ENCODE measurements at regions not wholly inside any gene's neighbourhood (a gene's known extent, or its start where the extent isn't known, plus 50 kb on each side); places are given as distances from the start of the nearest gene placed in this dataset.
"Not testable (repeated sequence)": the region's sequence is repeated elsewhere in the genome, so short reads cannot be mapped to it uniquely, and the experiment has no call there.

DNA sequence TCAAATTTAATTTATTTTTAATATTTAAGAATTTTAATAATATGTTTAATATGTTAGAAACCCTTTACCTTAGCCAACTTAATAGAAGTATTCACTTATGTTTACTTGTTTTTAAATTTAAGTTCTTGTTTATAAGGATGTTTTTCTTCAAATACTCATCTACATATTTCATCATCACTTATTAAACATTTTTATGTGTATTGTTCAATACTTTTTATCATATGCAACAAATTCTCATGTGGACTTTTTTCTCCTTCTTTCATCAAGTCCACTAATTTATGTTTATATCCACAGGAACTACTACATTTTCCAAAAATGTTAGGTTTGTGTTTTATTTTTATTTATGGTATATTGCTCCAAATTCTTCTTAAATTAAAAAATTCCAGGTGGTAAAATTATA lies 2113.1 kb upstream of the RAG2 start:
- Histone ChIP-seq H3K4me3 (ENCODE audit: low read depth, low read length) (no peak overlapping the region), H3K27ac (no peak overlapping the region), H3K36me3 (no peaks in the 10 kb centered on the region), H3K27me3 (ENCODE audit: insufficient read depth, low read depth, severe bottlenecking) (no peaks in the 10 kb centered on the region), H3K9me3 (ENCODE audit: severe bottlenecking) (no peaks in the 10 kb centered on the region)
- no peak for DNase-seq
- TF ChIP-seq, protein P1, sequence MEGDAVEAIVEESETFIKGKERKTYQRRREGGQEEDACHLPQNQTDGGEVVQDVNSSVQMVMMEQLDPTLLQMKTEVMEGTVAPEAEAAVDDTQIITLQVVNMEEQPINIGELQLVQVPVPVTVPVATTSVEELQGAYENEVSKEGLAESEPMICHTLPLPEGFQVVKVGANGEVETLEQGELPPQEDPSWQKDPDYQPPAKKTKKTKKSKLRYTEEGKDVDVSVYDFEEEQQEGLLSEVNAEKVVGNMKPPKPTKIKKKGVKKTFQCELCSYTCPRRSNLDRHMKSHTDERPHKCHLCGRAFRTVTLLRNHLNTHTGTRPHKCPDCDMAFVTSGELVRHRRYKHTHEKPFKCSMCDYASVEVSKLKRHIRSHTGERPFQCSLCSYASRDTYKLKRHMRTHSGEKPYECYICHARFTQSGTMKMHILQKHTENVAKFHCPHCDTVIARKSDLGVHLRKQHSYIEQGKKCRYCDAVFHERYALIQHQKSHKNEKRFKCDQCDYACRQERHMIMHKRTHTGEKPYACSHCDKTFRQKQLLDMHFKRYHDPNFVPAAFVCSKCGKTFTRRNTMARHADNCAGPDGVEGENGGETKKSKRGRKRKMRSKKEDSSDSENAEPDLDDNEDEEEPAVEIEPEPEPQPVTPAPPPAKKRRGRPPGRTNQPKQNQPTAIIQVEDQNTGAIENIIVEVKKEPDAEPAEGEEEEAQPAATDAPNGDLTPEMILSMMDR (IDR thresholded peaks at IDR 0.05; ENCODE audit: low read depth, low read length), result no peak

DNA sequence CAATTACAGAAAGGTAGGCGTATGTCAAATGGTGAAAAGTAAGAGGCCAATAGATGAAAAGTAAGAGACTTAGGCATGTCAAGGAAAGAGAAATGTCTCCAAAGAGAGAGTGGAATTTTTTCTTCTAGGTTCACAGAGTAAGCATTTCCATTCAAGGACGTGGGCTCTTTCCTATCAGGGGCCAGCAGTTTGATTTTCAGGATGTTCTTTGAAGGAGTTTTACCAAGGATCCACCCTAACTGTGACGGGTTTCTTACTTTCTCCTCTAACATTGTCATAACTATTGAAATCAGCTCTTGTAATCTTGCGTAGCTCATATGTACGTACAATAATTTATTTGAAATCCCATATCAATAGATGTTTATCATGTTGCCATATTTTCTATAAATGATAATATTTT lies 2112.2 kb upstream of the RAG2 start:
- H3K4me3 ChIP-seq (ENCODE audit: low read depth, low read length), result no peak overlapping the region
- no peak for DNase-seq
- H3K36me3 ChIP-seq, result no peaks in the 10 kb centered on the region
- no peaks in the 10 kb centered on the region for H3K9me3 ChIP-seq (ENCODE audit: severe bottlenecking)
- TF ChIP-seq, protein P1 (IDR thresholded peaks at IDR 0.05; ENCODE audit: low read depth, low read length), result no peak
- no peaks in the 10 kb centered on the region for H3K27me3 ChIP-seq (ENCODE audit: insufficient read depth, low read depth, severe bottlenecking)
- H3K27ac ChIP-seq, result no peak overlapping the region

DNA sequence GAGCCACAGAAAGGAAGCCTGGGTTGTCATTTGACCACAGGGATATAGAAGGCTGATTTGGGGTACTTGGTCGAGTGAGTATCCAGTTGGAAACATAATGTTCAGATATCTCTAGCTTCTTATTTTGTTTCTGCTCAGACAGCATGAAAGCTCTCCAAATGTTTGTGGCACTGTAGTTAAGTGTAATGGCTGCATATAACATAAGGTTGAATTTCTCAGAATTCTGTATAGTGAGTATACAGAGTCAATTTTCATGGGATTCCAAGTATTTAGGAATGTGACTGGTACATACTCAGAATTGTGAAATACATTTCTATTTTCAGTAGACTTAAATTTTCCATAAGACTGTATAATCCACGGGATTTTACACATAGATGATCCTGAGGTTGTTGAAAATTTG lies 2102.1 kb upstream of the RAG2 start:
- Histone ChIP-seq H3K27me3 (ENCODE audit: insufficient read depth, low read depth, severe bottlenecking) (no peaks in the 10 kb centered on the region), H3K4me3 (ENCODE audit: low read depth, low read length) (no peak overlapping the region), H3K36me3 (no peaks in the 10 kb centered on the region), H3K27ac (no peak overlapping the region), H3K9me3 (ENCODE audit: severe bottlenecking) (peaks cover 3% of the 10 kb centered on the region)
- DNase-seq, result no peak
- TF ChIP-seq, protein P1 (IDR thresholded peaks at IDR 0.05; ENCODE audit: low read depth, low read length), result no peak

DNA sequence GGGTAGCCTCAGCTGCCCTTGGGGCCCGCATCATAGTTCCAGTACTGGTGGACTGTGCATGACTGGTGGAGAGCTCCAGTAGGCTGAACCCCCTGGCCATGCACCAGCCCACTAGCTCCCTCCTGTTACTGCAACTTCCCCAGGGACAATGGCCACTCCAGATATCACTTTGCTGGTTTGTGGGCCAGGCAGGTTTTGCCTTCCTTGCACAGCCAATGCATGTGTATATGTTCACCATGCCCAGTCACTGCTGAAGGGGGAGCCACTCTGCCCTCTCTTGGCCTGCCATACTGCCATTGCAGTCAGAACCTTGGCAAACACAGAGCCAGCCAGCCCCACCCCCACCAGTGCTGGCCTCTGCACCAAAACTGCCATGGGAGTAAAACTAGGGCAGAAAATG lies 2095.3 kb upstream of the RAG2 start:
- H3K27ac ChIP-seq, result no peak overlapping the region
- DNase-seq, result no peak

DNA sequence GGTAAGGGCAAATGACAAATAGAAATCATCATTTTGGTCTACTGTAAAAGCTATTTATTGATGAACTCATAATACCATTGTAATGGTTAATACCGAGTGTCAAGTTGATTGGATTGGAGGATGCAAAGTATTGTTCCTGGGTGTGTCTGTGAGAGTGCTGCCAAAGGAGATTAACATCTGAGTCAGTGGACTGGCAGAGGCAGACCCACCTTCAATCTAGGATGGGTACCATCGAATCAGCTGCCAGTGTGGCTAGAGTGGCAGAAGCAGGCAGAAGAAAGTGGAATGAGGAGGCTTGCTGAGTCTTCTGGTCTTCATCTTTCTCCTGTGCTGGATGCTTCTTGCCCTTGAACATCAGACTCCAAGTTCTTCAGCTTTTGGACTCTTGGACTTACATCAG lies 2092.2 kb upstream of the RAG2 start:
- H3K9me3 ChIP-seq (ENCODE audit: severe bottlenecking); H3K27ac ChIP-seq; H3K27me3 ChIP-seq (ENCODE audit: insufficient read depth, low read depth, severe bottlenecking); H3K36me3 ChIP-seq; H3K4me3 ChIP-seq (ENCODE audit: low read depth, low read length); DNase-seq: not testable (repeated sequence)

More for the DNA sequence above, 2095.3 kb upstream of the RAG2 start:
- H3K9me3 ChIP-seq (ENCODE audit: severe bottlenecking), result peaks cover 7% of the 10 kb centered on the region
- H3K36me3 ChIP-seq, result no peaks in the 10 kb centered on the region
- TF ChIP-seq, protein P1 (IDR thresholded peaks at IDR 0.05; ENCODE audit: low read depth, low read length), result no peak
- no peaks in the 10 kb centered on the region for H3K27me3 ChIP-seq (ENCODE audit: insufficient read depth, low read depth, severe bottlenecking)
- H3K4me3 ChIP-seq (ENCODE audit: low read depth, low read length), result no peak overlapping the region

DNA sequence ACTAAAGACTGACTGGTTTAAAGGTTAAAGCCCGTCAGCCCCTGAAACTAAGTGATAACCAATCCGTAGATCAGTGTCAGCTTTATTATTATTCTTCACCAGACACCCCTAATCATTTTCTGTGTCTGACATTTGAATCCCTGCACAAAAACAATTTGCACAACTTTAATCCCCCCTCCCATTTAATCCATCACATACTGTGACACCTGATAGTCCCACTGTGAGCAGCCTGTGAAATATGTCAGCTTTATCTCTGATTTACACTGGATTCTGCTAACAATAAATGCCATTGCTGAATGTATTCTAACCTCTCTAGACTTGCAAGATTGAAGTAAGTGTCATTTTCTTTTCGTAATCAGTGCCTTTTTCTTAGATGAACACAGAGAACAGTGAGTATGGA lies 2089.0 kb upstream of the RAG2 start:
- no peak overlapping the region for H3K4me3 ChIP-seq (ENCODE audit: low read depth, low read length)
- no peak for DNase-seq
- TF ChIP-seq, protein P1 (IDR thresholded peaks at IDR 0.05; ENCODE audit: low read depth, low read length), result no peak
- no peaks in the 10 kb centered on the region for H3K27me3 ChIP-seq (ENCODE audit: insufficient read depth, low read depth, severe bottlenecking)
- no peaks in the 10 kb centered on the region for H3K36me3 ChIP-seq
- no peak overlapping the region for H3K27ac ChIP-seq
- H3K9me3 ChIP-seq (ENCODE audit: severe bottlenecking), result no peaks in the 10 kb centered on the region
